ENCODE measurements at regions not wholly inside any gene's neighbourhood (a gene's known extent, or its start where the extent isn't known, plus 50 kb on each side); places are given as distances from the start of the nearest gene placed in this dataset.

DNA sequence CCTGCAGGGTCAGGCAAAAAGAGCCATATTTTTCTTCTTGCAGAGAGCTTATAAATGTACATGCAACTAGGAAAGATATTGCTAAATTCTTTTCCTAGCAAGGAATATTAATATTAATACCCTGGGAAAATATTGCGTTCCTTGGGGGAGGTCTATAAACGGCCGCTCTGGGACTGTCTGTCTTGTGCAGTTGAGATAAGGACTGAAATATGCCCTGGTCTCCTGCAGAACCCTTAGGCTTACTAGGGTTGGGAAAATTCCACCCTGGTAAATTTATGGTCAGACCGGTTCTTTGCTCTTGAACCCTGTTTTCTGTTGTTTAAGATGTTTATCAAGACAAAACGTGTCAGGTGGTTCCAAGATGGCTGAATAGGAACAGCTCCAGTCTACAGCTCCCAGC is 121.3 kb upstream of the CARMIL1 start:
- TF ChIP-seq, protein P1, sequence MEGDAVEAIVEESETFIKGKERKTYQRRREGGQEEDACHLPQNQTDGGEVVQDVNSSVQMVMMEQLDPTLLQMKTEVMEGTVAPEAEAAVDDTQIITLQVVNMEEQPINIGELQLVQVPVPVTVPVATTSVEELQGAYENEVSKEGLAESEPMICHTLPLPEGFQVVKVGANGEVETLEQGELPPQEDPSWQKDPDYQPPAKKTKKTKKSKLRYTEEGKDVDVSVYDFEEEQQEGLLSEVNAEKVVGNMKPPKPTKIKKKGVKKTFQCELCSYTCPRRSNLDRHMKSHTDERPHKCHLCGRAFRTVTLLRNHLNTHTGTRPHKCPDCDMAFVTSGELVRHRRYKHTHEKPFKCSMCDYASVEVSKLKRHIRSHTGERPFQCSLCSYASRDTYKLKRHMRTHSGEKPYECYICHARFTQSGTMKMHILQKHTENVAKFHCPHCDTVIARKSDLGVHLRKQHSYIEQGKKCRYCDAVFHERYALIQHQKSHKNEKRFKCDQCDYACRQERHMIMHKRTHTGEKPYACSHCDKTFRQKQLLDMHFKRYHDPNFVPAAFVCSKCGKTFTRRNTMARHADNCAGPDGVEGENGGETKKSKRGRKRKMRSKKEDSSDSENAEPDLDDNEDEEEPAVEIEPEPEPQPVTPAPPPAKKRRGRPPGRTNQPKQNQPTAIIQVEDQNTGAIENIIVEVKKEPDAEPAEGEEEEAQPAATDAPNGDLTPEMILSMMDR (conservative IDR thresholded peaks at IDR 0.05; ENCODE audit: low read length), result no peak
- no peak for TF ChIP-seq EZH2phosphoT487 (IDR thresholded peaks at IDR 0.05; ENCODE audit: borderline replicate concordance)

Data from Loucy (cell line).